Astrocyte (in vitro differentiated cells and primary cell): ENCODE measurements at regions not wholly inside any gene's neighbourhood (a gene's known extent, or its start where the extent isn't known, plus 50 kb on each side); places are given as distances from the start of the nearest gene placed in this dataset.

Source experiments
- EZH2 ChIP-seq: IDR thresholded peaks from 2 replicates; pipeline ENCODE4 v1.6.1; 2012; ENCODE audit warnings: mild to moderate bottlenecking, low read length, inconsistent platforms; ENCODE audit not compliant: insufficient read depth
- TF ChIP-seq, protein P1 (sequence below): IDR thresholded peaks from 2 replicates; pipeline ENCODE4 v1.5.1; 2011; ENCODE audit warnings: low read depth, mild to moderate bottlenecking, inconsistent platforms, low read length, moderate library complexity; ENCODE audit not compliant: insufficient read depth

GRCh38 chr17:56018211-56018610 is 135.1 kb upstream of the ANKFN1 start:
- TF ChIP-seq, protein P1, sequence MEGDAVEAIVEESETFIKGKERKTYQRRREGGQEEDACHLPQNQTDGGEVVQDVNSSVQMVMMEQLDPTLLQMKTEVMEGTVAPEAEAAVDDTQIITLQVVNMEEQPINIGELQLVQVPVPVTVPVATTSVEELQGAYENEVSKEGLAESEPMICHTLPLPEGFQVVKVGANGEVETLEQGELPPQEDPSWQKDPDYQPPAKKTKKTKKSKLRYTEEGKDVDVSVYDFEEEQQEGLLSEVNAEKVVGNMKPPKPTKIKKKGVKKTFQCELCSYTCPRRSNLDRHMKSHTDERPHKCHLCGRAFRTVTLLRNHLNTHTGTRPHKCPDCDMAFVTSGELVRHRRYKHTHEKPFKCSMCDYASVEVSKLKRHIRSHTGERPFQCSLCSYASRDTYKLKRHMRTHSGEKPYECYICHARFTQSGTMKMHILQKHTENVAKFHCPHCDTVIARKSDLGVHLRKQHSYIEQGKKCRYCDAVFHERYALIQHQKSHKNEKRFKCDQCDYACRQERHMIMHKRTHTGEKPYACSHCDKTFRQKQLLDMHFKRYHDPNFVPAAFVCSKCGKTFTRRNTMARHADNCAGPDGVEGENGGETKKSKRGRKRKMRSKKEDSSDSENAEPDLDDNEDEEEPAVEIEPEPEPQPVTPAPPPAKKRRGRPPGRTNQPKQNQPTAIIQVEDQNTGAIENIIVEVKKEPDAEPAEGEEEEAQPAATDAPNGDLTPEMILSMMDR, result no peak
- no peak for TF ChIP-seq EZH2
